ENCODE measurements at regions not wholly inside any gene's neighbourhood (a gene's known extent, or its start where the extent isn't known, plus 50 kb on each side); places are given as distances from the start of the nearest gene placed in this dataset.
A peak's percentile ranks its signal among the peaks of the same experiment; 100 is the strongest.

GRCh38 chr10:6667679-6668270 is 87.7 kb upstream of the PRKCQ start:
- CTCF ChIA-PET, result interaction anchor here (0.7 to 5.6 kb wide), 31 partner anchors 9 to 753 kb away, joined by 3 to 38 read pairs (median 4); no protein-coding TSS in a partner anchor
- Mint-ChIP-seq H3K27me3 (ENCODE audit: low read depth) (no peaks in the 10 kb centered on the region), H3K36me3 (ENCODE audit: low read depth) (no peaks in the 10 kb centered on the region), H3K4me3 (no peak overlapping the region), H3K27ac (no peak overlapping the region), H3K9me3 (no peaks in the 10 kb centered on the region), H3K4me1 (ENCODE audit: low read depth) (peaks cover 14% of the 10 kb centered on the region)
- intact Hi-C loops (cut with micrococcal nuclease), result loop anchor here (1.0 to 5.0 kb wide), 6 partner anchors 67 to 465 kb away; partner anchors contain the start of genes PFKFB3 and PRKCQ
- peak; percentile 77 for DNase-seq

GRCh38 chr10:6667150-6667549 is 87.1 kb upstream of the PRKCQ start:
- no peak overlapping the region for H3K27ac Mint-ChIP-seq
- CTCF ChIA-PET, result interaction anchor here (0.8 to 5.6 kb wide), 27 partner anchors 8 to 753 kb away, joined by 3 to 38 read pairs (median 4); partner anchors contain the start of gene PRKCQ
- intact Hi-C loops (cut with micrococcal nuclease), result loop anchor here (1.0 to 5.0 kb wide), 6 partner anchors 66 to 465 kb away; partner anchors contain the start of genes PFKFB3 and PRKCQ
- H3K9me3 Mint-ChIP-seq, result no peaks in the 10 kb centered on the region
- no peaks in the 10 kb centered on the region for H3K27me3 Mint-ChIP-seq (ENCODE audit: low read depth)
- peaks cover 14% of the 10 kb centered on the region for H3K4me1 Mint-ChIP-seq (ENCODE audit: low read depth)
- no peak overlapping the region for H3K4me3 Mint-ChIP-seq
- H3K36me3 Mint-ChIP-seq (ENCODE audit: low read depth), result no peaks in the 10 kb centered on the region
- no peak for DNase-seq

- H3K9me3 Mint-ChIP-seq, result no peaks in the 10 kb centered on the region
- CTCF ChIA-PET, result interaction anchor here (0.8 to 2.6 kb wide), 10 partner anchors 17 to 259 kb away, joined by 3 to 18 read pairs (median 4); partner anchors contain the start of gene PRKCQ
- DNase-seq, result peak; percentile 61
- no peaks in the 10 kb centered on the region for H3K27me3 Mint-ChIP-seq (ENCODE audit: low read depth)
- intact Hi-C loops (cut with micrococcal nuclease), result loop anchor here (2.0 to 5.0 kb wide), 3 partner anchors 65 to 464 kb away; partner anchors contain the start of gene PFKFB3
- peak overlapping the region; percentile 46 for H3K27ac Mint-ChIP-seq
- no peak overlapping the region for H3K4me3 Mint-ChIP-seq
- no peaks in the 10 kb centered on the region for H3K36me3 Mint-ChIP-seq (ENCODE audit: low read depth)
- peaks cover 14% of the 10 kb centered on the region for H3K4me1 Mint-ChIP-seq (ENCODE audit: low read depth)
Measured at GRCh38 chr10:6665847-6666246, 85.8 kb upstream of the PRKCQ start.

GRCh38 chr10:6660460-6660859 is 80.4 kb upstream of the PRKCQ start:
- Mint-ChIP-seq H3K27ac (no peak overlapping the region), H3K27me3 (ENCODE audit: low read depth) (no peaks in the 10 kb centered on the region), H3K36me3 (ENCODE audit: low read depth) (no peaks in the 10 kb centered on the region), H3K4me1 (ENCODE audit: low read depth) (peaks cover 5% of the 10 kb centered on the region), H3K4me3 (no peak overlapping the region), H3K9me3 (no peaks in the 10 kb centered on the region)
- intact Hi-C loops (cut with micrococcal nuclease), result no loop called here
- DNase-seq, result no peak
- CTCF ChIA-PET, result interaction anchor here (0.6 to 2.9 kb wide), 8 partner anchors 10 to 245 kb away, joined by 3 to 17 read pairs (median 4); no protein-coding TSS in a partner anchor

- Mint-ChIP-seq H3K9me3 (no peaks in the 10 kb centered on the region), H3K27me3 (ENCODE audit: low read depth) (no peaks in the 10 kb centered on the region), H3K4me1 (ENCODE audit: low read depth) (peaks cover 5% of the 10 kb centered on the region), H3K27ac (no peak overlapping the region), H3K4me3 (no peak overlapping the region), H3K36me3 (ENCODE audit: low read depth) (no peaks in the 10 kb centered on the region)
- intact Hi-C loops (cut with micrococcal nuclease), result no loop called here
- no peak for DNase-seq
- CTCF ChIA-PET, result interaction anchor here (0.6 to 2.9 kb wide), 4 partner anchors 8 to 525 kb away, joined by 3 to 17 read pairs (median 8); no protein-coding TSS in a partner anchor
Measured at GRCh38 chr10:6659451-6659850, 79.4 kb upstream of the PRKCQ start.

- H3K4me1 Mint-ChIP-seq (ENCODE audit: low read depth), result peaks cover 10% of the 10 kb centered on the region
- CTCF ChIA-PET, result interaction anchor here (0.5 to 2.9 kb wide), 4 partner anchors 9 to 433 kb away, joined by 3 to 17 read pairs (median 7); no protein-coding TSS in a partner anchor
- DNase-seq, result no peak
- no peaks in the 10 kb centered on the region for H3K9me3 Mint-ChIP-seq
- H3K36me3 Mint-ChIP-seq (ENCODE audit: low read depth), result no peaks in the 10 kb centered on the region
- H3K27me3 Mint-ChIP-seq (ENCODE audit: low read depth), result no peaks in the 10 kb centered on the region
- H3K27ac Mint-ChIP-seq, result no peak overlapping the region
- H3K4me3 Mint-ChIP-seq, result no peak overlapping the region
- intact Hi-C loops (cut with micrococcal nuclease), result no loop called here
Measured at GRCh38 chr10:6657669-6658068, 77.6 kb upstream of the PRKCQ start.

- intact Hi-C loops (cut with micrococcal nuclease), result no loop called here
- Mint-ChIP-seq H3K4me3 (no peak overlapping the region), H3K27me3 (ENCODE audit: low read depth) (no peaks in the 10 kb centered on the region), H3K36me3 (ENCODE audit: low read depth) (no peaks in the 10 kb centered on the region), H3K9me3 (no peaks in the 10 kb centered on the region), H3K4me1 (ENCODE audit: low read depth) (peaks cover 10% of the 10 kb centered on the region), H3K27ac (no peak overlapping the region)
- CTCF ChIA-PET, result interaction anchor here (0.7 kb wide), 1 partner anchor 21 kb away, joined by 3 read pairs; no protein-coding TSS in a partner anchor
- no peak for DNase-seq
Measured at GRCh38 chr10:6657196-6657595, 77.1 kb upstream of the PRKCQ start.

GRCh38 chr10:6654571-6654970 is 74.5 kb upstream of the PRKCQ start:
- Mint-ChIP-seq H3K4me3 (no peak overlapping the region), H3K9me3 (no peaks in the 10 kb centered on the region), H3K36me3 (ENCODE audit: low read depth) (no peaks in the 10 kb centered on the region), H3K27ac (no peak overlapping the region), H3K27me3 (ENCODE audit: low read depth) (no peaks in the 10 kb centered on the region), H3K4me1 (ENCODE audit: low read depth) (peaks cover 20% of the 10 kb centered on the region)
- CTCF ChIA-PET, result interaction anchor here (0.5 to 0.6 kb wide), 2 partner anchors 135 to 216 kb away, joined by 3 to 4 read pairs; no protein-coding TSS in a partner anchor
- no peak for DNase-seq
- intact Hi-C loops (cut with micrococcal nuclease), result no loop called here

- Mint-ChIP-seq H3K27me3 (ENCODE audit: low read depth) (no peaks in the 10 kb centered on the region), H3K4me1 (ENCODE audit: low read depth) (peaks cover 45% of the 10 kb centered on the region), H3K27ac (no peak overlapping the region), H3K4me3 (no peak overlapping the region), H3K9me3 (no peaks in the 10 kb centered on the region), H3K36me3 (ENCODE audit: low read depth) (no peaks in the 10 kb centered on the region)
- CTCF ChIA-PET, result interaction anchor here (0.9 to 1.4 kb wide), 2 partner anchors 18 to 206 kb away, joined by 3 read pairs; no protein-coding TSS in a partner anchor
- intact Hi-C loops (cut with micrococcal nuclease), result no loop called here
- DNase-seq, result no peak
Measured at GRCh38 chr10:6650586-6650985, 70.5 kb upstream of the PRKCQ start.

GRCh38 chr10:6649903-6650302 is 69.8 kb upstream of the PRKCQ start:
- Mint-ChIP-seq H3K36me3 (ENCODE audit: low read depth) (no peaks in the 10 kb centered on the region), H3K9me3 (no peaks in the 10 kb centered on the region), H3K27me3 (ENCODE audit: low read depth) (no peaks in the 10 kb centered on the region), H3K4me3 (no peak overlapping the region), H3K27ac (no peak overlapping the region), H3K4me1 (ENCODE audit: low read depth) (peaks cover 52% of the 10 kb centered on the region)
- CTCF ChIA-PET, result interaction anchor here (0.7 to 3.2 kb wide), 5 partner anchors 17 to 206 kb away, joined by 3 to 48 read pairs (median 11); partner anchors contain the start of gene PRKCQ
- intact Hi-C loops (cut with micrococcal nuclease), result loop anchor here (2.0 kb wide), 2 partner anchors 157 to 175 kb away; no protein-coding TSS in a partner anchor
- DNase-seq, result no peak

GRCh38 chr10:6648894-6649720 is 69.0 kb upstream of the PRKCQ start:
- peaks cover 60% of the 10 kb centered on the region for H3K4me1 Mint-ChIP-seq (ENCODE audit: low read depth)
- peak overlapping the region; percentile 28 for H3K27ac Mint-ChIP-seq
- H3K27me3 Mint-ChIP-seq (ENCODE audit: low read depth), result no peaks in the 10 kb centered on the region
- H3K4me3 Mint-ChIP-seq, result no peak overlapping the region
- no peaks in the 10 kb centered on the region for H3K9me3 Mint-ChIP-seq
- CTCF ChIA-PET, result interaction anchor here (0.7 to 3.2 kb wide), 11 partner anchors 10 to 234 kb away, joined by 3 to 48 read pairs (median 10); partner anchors contain the start of gene PRKCQ
- intact Hi-C loops (cut with micrococcal nuclease), result loop anchor here (1.0 to 2.0 kb wide), 3 partner anchors 69 to 174 kb away; partner anchors contain the start of gene PRKCQ
- no peaks in the 10 kb centered on the region for H3K36me3 Mint-ChIP-seq (ENCODE audit: low read depth)
- no peak for DNase-seq

Data from activated naive CD4-positive, alpha-beta T cell treated with anti-CD3 and anti-CD28 coated beads for 36 hours (primary cell).